Uterus (tissue), 2 donors: ENCODE measurements at regions not wholly inside any gene's neighbourhood (a gene's known extent, or its start where the extent isn't known, plus 50 kb on each side); places are given as distances from the start of the nearest gene placed in this dataset.

Source experiments
- POLR2A ChIP-seq, 2 donors: fragments of 450-650 bp; IDR thresholded peaks; one replicate each; pipeline ENCODE4 v1.6.1; 2016; ENCODE audit warnings: antibody characterized with exemption in 2 of 2, mild to moderate bottlenecking in 1 of 2, moderate library complexity in 1 of 2
- TF ChIP-seq, protein P1 (sequence below), 4 experiments: fragments of 200-600 bp in 2 of 4; fragments of 450-650 bp in 2 of 4; sonication (generic) in 2 of 4; IDR thresholded peaks; one replicate each; pipeline ENCODE4 v1.5.1; 2016 to 2019; ENCODE audit warnings: antibody characterized with exemption in 4 of 4, mild to moderate bottlenecking in 2 of 4, moderate library complexity in 1 of 4

DNA sequence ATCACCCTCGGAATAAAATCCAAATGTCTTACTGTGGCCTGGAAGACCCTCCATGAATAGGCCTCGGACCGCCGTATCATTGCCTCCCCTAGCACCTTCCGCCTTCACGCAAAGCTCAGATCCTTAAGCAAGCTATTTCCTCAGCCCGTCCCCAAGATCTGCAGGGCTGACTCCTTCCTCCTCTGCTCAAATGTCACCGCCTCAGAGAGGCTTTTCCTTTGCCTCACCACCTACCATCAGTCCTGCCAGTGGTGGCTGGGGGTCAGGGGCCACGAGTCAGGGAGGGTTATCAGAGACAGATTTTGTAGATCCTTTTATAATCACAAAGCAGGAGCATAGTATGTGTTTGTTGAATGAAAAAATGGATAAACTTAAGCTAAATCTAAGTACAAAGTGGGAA lies 74.4 kb upstream of the KIF2A start:
- TF ChIP-seq, protein P1, sequence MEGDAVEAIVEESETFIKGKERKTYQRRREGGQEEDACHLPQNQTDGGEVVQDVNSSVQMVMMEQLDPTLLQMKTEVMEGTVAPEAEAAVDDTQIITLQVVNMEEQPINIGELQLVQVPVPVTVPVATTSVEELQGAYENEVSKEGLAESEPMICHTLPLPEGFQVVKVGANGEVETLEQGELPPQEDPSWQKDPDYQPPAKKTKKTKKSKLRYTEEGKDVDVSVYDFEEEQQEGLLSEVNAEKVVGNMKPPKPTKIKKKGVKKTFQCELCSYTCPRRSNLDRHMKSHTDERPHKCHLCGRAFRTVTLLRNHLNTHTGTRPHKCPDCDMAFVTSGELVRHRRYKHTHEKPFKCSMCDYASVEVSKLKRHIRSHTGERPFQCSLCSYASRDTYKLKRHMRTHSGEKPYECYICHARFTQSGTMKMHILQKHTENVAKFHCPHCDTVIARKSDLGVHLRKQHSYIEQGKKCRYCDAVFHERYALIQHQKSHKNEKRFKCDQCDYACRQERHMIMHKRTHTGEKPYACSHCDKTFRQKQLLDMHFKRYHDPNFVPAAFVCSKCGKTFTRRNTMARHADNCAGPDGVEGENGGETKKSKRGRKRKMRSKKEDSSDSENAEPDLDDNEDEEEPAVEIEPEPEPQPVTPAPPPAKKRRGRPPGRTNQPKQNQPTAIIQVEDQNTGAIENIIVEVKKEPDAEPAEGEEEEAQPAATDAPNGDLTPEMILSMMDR (IDR thresholded peaks at IDR 0.05), result no peak
- no peak for TF ChIP-seq POLR2A (IDR thresholded peaks at IDR 0.05)
